ENCODE measurements at regions not wholly inside any gene's neighbourhood (a gene's known extent, or its start where the extent isn't known, plus 50 kb on each side); places are given as distances from the start of the nearest gene placed in this dataset.

- no peak for TF ChIP-seq POLR2AphosphoS5 (IDR thresholded peaks at IDR 0.05; ENCODE audit: borderline replicate concordance, low read depth, low read length)
- TF ChIP-seq EZH2 (IDR thresholded peaks at IDR 0.05), result no peak
- no peak for TF ChIP-seq FOXP2 (optimal IDR thresholded peaks at IDR 0.05; ENCODE audit: control extremely low read depth, extremely low read length, insufficient read depth)
These were observed 528.4 kb upstream of the TOM1L1 start for GRCh38 chr17:54372069-54372749.

All from SK-N-MC (cell line).